Urothelium cell line (cell line): ENCODE measurements at regions not wholly inside any gene's neighbourhood (a gene's known extent, or its start where the extent isn't known, plus 50 kb on each side); places are given as distances from the start of the nearest gene placed in this dataset.
"Not testable (repeated sequence)": the region's sequence is repeated elsewhere in the genome, so short reads cannot be mapped to it uniquely, and the experiment has no call there.

Experiments
- DNase-seq: peaks from one replicate; pipeline ENCODE4 v3.0.0; 2011; ENCODE audit warnings: low spot score, mixed read lengths
- FAIRE-seq: peaks from 2 replicates; lab custom pipeline; 2011; peaks lifted over from hg19 to GRCh38; lab: Jason Lieb, UNC

DNA sequence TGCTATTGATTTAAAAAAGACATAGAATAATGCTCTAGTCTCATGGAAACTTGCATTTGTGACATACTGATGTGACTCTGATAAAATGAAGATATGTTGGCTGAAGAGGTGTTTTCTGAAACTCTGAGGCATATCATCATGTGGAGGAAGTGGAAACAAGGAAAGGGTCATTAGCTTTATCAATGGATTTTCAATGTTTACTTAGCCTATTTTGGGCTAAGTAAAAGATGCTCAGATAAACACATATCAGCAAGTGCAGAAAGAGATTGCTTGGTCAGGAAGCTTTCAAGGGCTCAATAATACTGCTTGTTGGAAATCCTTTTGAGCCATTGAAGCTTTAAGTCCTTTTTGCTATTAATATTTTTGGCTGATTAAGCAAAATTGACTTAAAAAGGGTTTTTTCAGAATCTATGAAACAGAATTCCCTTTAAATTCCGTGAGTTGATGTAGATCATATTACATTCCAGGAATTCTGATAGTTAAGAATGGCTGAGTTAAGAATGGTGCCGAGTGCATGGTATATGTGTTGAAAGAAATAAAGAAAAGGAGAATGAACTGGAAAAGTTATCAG is 952.8 kb upstream of the SPRY2 start:
- FAIRE-seq (no peak), DNase-seq (no peak)

DNA sequence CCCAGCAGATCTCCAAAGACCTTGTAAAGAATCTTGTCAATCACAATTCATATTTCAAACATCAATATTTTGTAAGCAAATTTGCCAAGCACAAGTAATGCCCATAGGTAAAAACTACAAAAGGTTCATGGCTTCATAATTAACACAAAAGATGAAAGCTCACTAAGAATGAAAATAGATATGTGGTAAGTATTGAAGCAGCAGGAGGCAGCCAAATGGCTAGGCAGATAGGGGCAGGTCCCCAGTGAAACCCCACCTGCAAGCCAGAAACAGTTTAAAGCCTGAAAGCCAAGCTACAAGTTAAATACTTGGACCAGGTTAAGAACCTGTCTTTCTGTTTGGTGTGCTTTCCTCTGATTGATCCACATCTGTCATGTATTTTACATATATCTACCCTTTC is 942.6 kb upstream of the SPRY2 start:
- FAIRE-seq: no peak
- no peak for DNase-seq

DNA sequence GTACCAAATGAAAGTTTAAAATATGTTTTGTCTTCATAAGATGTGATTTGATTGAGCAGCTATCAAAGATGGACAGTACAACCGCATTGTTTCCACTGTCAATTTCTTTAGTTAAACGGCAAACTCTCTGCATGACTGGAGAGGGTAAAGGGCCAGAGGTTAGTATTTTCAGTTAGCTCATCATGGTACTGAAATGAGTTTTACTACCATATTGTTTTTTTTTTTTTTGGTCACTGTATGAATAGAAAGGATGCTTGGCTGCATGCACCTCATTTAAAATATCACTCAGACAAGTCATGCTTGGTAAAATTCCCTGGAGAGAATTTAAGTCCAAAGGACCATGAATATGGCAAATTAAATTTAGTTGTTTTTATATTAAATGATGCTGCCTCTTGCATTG is 942.1 kb upstream of the SPRY2 start:
- FAIRE-seq: no peak
- DNase-seq: no peak

DNA sequence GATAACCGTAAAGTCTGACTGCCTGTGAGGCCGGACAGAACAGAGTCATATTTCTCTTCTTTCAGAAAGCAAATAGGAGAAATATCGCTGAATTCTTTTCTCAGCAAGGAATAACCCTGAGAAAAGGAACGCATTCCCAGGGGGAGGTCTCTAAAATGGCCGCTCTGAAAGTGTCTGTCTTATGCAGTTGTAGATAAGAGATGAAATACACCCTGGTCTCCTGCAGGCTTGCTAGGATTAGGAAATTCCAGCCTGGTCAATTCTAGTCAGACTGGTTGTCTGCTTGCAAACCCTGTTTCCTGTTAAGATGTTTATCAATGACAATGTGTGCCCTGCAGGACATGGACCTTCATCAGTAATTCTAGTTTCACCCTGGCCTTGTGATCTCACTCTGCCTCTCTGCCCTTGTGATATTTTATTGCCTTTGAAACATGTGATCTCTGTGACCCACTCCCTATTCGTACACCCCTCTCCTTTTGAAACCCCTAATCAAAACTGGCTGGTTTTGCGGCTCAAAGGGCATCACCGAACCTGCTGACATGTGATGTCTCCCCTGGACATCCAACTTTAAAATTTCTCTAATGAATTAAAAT is 934.8 kb upstream of the SPRY2 start:
- no peak for FAIRE-seq
- DNase-seq: no peak

DNA sequence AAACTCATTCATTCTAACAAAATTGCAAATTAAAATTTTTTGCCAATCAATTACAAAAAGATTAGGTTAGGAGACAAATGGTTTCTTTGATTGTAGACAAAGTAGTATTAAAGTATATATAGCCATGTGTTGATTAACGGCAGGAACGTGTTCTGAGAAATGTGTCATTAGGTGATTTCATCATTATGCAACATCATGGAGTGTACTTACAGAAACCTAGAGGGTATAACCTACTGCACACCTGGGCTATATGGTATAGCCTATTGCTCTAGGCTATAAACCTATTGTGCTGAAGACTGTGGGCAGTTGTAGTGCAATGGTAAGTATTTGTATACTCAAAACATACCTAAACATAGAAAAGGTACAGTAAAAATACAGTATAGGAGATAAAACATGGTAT is 906.8 kb upstream of the SPRY2 start:
- no peak for DNase-seq
- no peak for FAIRE-seq

DNA sequence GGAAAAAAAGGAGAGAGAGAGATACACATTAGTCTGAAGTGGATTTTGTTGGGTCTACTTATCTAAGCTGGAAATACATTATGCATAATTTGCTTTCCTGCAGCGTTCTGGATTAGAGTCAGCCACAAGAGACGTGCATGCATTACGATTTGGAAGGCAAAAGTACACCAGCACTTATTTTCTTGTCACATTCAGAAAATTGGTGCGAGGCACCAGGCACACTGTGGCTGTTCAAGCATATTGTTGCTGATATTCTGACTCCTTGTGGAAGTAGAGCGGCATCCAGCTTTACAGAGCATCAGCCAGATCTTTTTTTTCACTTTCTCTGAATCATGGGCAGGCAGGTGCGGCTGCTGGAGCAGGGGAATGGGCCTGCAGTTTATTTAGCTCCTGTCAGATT is 905.6 kb upstream of the SPRY2 start:
- DNase-seq (no peak), FAIRE-seq (no peak)

DNA sequence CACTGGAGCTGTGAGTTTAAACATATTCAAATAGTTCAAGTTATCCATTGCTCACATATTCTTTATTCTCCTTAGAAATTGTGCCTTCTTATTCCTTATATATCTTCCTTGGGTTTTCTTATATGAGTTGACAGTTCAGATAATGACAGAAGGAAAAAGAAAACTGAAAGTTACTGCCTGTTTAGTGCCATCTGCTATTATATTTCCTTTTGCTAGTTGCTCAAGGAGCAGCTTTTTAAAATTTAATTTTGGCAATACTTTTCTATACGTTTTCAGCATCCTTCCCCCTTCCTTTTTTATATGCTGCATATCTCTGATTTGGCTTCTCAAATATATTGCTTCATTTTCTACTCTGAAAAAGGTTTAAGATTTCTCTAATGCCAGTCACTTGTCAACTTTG is 903.1 kb upstream of the SPRY2 start:
- DNase-seq (no peak), FAIRE-seq (no peak)

DNA sequence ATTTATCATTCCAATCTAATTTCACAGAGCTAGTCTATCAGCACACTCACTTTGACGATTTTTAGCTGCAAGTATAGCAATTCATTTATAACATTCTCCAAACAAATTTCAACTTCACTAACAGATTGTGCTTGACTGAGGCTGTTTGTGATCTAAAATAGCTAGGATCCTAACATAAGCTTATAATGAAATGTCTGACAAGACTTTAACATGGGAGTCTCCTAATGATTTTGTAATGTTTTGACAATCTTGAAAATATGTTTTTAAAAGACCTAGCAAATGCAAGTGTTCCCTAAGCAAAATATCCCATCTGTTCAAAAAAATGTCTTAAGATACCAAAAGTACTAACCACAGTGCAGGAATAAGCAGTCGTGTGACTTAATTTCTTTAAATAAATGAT is 889.5 kb upstream of the SPRY2 start:
- no peak for DNase-seq
- FAIRE-seq: no peak

DNA sequence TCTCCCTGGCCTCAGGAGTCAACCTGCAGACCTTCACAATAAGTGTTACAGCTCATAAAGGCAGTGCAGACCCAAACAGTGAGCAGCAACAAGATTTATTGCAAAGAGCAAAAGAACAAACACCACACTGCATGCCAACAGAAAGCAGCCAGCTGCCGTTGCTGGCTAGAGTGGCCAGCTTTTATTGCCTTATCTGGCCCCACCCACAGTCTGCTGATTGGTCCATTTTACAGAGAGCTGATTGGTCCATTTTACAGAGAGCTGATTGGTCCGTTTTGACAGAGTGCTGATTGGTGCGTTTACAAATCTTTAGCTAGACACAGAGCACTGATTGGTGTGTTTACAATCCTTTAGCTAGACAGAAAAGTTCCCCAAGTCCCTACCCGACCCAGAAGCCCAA is 885.9 kb upstream of the SPRY2 start:
- DNase-seq, FAIRE-seq: not testable (repeated sequence)

DNA sequence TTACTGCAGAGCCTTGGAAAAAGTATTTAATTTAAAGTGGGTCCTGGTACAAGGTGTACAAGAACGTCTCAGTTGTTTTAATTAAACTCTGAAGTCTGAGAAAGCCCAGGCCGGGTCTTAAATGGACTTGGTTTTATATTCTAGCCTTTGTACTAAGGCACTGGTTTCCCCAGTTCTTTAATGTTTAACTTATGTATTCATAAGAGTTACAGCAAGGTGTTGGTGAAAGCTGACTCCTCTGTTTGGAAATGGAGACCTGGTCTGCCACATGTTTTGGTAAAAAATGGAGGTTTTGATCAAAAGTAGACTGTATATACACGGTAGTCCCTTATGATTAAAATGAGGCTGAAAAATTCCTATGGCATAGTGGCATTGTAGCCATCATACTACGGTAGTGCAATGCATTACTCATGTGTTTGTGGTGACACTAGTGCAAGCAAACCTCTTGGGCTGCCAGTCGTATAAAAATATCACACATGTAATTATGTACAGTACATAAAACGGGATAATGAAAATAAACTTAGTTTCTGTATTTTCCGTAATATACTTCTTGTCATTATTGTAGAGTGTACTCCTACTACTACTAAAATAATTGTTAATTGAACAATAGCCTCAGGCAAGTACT is 883.4 kb upstream of the SPRY2 start:
- DNase-seq: no peak
- no peak for FAIRE-seq

DNA sequence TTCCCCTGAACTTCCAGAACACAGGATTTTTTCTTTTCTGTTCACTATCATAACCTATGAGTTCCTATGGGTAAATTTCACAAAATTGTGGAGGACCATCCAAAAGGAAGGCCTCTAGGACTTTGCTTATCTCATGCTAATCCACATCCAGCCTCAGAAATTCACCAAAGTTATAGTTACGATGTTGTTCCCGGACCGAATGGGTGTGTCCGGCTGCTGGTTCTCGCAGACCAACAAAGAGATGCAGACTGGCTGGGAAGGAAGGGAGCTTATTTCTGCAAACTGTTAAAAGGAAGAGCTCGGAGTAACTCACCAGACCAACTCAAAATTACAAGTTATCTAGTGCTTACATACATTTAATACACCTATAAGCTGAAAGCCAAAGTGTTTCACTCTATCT is 882.9 kb upstream of the SPRY2 start:
- no peak for DNase-seq
- no peak for FAIRE-seq

DNA sequence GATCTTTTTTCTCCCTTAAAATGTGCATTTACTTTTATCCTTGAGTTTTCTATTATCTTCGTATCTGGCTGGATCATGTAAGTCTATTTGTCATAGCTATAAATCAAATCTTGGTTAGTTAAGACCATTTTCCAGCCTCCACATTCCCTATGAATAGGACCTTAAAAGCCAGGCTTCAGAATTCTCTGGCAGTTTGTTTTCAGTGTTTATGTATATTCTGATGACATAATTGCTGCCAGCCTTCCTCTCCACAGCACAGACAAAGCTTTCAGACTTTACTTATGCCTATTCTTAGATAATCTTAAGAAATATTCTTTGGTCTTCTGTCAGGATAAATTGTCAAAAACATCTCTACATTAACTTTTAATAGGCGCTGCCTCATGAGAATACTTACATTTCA is 870.8 kb upstream of the SPRY2 start:
- FAIRE-seq: no peak

DNA sequence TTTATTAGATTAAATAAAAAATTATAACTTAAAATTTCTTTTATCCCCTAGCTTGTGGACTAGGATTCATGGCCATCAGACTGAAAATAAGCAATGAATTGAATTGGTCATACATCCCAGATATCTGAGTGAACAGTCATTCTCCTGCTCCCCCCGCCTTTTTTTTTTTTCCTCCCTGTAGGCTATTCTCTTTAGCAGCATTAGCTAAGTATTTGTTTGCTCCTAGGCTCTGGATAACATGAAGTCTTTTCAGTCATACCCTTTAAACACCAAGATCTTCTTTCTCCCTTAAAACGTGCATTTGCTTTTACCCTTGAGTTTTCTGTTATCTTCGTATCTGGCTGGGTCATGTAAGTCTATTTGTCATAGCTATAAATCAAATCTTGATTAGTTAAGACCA is 866.7 kb upstream of the SPRY2 start:
- FAIRE-seq (no peak), DNase-seq (no peak)

More for the DNA sequence above, 870.8 kb upstream of the SPRY2 start:
- no peak for DNase-seq

DNA sequence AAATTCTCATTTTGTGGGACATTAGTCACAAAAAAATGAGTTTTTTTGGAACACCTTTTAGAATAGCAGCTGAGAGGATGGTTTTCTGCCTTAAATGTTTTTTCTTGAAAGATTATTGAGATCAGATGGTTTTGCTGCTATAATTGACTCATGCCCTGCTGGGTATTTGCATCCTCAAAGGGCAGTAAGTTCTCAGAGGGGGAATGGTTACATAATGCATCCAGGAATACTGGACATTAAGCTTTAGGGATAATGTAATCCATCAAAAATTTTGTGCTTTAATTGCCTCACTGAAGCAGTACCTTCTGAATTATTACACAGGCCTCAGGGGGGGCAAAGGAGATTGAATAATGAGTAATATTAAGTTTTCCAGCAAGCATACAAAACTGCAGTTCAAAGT is 866.3 kb upstream of the SPRY2 start:
- no peak for FAIRE-seq
- DNase-seq: no peak

DNA sequence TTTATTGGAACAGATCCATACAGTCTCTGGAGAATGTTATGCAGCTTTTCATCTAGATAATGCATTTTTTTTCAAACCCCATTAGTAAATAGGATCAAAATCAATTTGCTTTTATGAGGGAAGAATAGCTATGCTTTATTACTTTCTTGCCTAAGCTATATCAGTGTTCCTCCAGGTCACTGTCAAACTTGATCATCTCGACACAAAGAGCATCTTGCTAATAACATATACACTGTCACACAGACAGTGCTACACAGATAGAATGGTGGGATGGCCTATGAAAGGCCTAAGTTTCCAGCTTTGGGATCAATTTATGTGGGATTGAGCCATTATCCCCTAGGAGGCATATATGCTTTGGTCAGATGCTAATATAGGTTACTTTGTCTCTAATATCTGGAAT is 862.9 kb upstream of the SPRY2 start:
- no peak for DNase-seq
- FAIRE-seq: no peak

DNA sequence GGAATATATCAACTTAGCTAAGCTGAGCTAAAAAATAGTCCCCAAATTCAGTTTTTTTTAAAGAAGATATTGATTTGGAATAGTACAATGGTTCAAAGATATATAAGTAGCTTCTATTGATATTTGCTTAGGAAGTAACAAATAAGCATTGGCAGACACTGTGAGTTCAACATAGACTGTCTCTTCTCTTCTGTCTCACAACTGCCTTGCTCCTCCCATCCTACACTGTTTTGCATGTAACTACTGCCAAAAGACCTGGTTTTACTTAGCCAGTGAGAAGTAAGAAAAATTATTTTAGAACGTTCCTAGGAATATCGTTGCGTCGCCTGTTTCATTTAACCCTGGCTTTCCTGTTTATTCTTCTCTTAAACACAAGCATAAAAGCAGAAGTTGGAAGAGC is 859.0 kb upstream of the SPRY2 start:
- DNase-seq (no peak), FAIRE-seq (no peak)

DNA sequence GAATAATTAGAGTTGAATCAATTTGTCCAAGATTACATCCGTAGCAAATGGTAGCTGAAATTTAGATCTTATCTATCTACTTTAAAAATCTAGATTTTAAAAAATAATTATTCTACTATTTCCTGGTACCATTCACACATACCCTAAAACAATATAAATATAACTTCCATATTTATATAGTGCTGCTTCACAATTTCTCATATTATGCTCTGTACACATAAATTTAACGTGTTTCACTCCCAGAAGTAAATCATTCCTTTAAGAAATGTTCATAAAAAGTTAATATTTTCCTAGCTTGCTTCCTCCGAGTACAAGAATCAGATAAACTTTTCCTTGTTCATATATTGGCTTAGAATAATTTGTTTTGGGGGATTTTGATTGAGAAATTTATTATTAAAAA is 857.0 kb upstream of the SPRY2 start:
- DNase-seq (no peak), FAIRE-seq (no peak)

DNA sequence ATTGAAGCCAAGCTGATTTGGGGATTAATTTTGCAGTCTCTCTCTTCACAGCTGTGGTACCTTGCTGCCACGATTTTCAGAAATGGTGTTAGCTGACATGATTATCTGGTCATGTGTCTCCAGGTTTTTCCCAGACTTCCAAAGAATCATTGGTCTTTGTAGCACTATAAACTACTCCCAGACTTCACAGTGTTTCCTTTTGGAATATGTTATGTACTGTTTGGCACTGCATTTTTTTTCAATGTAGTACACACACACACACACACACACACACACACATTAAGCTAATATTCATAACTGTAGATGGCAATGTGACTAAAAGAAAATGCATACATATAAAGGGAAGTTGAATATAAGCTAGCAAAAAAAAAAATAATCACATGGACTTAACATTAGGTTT is 856.6 kb upstream of the SPRY2 start:
- no peak for FAIRE-seq

DNA sequence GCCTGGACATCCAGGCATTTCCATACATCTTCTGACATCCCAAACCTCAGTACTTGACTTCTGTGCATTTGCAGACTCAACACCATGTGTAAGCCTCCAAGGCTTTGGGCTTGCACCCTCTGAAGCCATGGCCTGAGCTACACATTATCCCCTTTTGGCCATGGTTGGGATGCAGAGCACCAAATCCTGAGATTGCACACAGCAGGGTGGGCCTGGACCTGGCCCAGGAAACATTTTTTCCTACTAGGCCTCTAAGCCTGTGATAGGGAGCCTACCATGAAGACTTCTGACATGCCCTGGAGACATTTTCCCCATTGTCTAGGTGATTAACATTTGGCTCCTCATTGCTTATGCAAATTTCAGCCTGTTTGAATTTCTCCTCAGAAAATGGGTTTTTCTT is 853.4 kb upstream of the SPRY2 start:
- no peak for DNase-seq
- no peak for FAIRE-seq

More for the DNA sequence above, 856.6 kb upstream of the SPRY2 start:
- no peak for DNase-seq

DNA sequence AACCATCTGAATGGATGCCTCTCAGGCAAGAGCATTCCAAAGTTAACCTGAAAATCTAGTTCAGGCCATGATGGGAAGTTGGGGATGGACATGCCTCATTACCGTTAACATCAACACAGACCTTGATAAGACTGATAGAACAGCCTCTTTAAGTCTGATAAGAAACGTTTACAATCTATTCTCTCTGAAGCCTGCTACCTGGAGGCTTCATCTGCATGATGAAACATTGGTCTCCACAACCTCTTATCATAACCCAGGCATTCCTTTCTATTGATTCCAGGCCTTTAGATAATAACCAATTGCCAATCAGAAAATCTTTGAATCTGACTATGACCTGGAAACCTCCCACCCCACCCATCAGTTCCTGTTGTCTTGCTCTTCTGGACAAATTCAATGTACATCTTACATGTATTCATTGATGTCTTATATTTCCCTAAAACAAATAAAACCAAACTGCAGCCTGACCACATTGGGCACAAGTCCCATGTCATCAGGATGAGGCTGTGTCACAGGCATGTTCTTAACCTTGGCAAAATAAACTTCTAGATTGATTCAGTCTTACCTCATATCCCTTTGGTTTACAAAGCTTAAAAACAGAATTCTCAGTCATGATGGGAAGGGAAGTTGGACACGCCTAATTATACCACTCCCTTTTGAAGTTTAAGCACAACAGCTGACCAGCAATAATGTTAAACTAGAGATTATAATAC is 843.8 kb upstream of the SPRY2 start:
- FAIRE-seq (no peak), DNase-seq (no peak)

DNA sequence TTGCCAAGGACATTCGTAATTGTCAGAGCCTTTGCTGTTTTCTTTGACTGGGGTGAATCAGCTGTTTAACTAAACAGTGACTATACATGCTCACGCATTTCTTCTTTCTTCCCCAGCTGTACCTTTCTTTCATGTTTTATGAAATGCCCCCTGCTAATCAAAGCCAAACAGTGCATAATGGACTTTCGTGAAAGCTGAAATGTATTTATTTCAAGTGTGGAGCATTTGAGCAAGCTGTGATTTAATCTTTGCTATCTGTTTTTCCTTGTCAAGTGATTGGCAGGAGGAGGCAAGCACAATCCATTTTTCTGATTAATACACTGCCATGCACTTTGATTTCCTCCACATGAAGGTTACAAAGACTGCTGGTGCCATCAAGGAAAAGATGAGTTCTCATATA is 831.7 kb upstream of the SPRY2 start:
- DNase-seq (no peak), FAIRE-seq (no peak)

DNA sequence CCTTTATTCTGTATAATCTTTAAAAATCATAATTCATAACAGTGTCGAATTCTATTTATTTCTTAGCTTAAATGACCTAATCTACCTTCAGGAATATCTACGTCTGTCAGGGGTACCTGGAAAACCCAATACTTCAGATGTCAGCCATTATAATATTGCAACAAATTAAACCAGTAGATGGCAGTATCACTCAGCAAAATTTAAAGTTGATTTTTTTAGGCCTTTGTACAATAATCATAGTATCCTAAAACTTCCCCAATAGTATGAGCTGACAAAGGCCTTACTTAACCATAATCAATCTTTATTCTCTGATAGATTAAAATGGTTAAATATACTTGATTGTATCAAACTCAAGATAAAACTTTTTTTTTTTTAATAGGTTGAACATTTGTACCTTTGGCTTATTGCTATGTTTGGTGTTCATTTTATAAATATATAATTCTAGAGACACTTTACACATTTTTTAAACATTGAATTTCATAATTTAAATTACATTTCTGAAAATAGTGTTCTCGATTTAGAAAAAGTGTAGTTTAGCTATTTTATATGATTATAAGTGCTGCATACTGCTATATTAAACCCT is 830.2 kb upstream of the SPRY2 start:
- FAIRE-seq (no peak), DNase-seq (no peak)
